AG04450 (cell line): ENCODE measurements at regions not wholly inside any gene's neighbourhood (a gene's known extent, or its start where the extent isn't known, plus 50 kb on each side); places are given as distances from the start of the nearest gene placed in this dataset.

ENCODE experiments used
- CTCF ChIA-PET: fragments of 300-600, 350-600 bp; formaldehyde crosslinking; extraction: SDS; loops from one replicate; lab custom pipeline; 2022; ENCODE audit warnings: antibody characterized with exemption, inconsistent platforms; lab: Charles Lee
- POLR2A ChIA-PET: fragments of 350-600 bp; formaldehyde crosslinking; extraction: SDS; loops from one replicate; lab custom pipeline; 2021; ENCODE audit warnings: antibody characterized with exemption, inconsistent platforms; lab: Yijun Ruan, JAX
- DNase-seq: peaks from one replicate; pipeline ENCODE4 v3.0.0-alpha.2; 2011; ENCODE audit warnings: low read depth, low spot score
- H3K27ac ChIP-seq: one replicate; pipeline ENCODE4 v1.5.1; 2012; ENCODE audit warnings: low read depth, low read length, control low read depth
- H3K27me3 ChIP-seq: one replicate; pipeline ENCODE4 v1.6.0; 2012; ENCODE audit warnings: low read length; ENCODE audit not compliant: control insufficient read depth, insufficient read depth
- H3K4me3 ChIP-seq: 2 replicates; pipeline ENCODE4 v1.5.1; 2011; ENCODE audit warnings: mild to moderate bottlenecking, low read depth, low read length, control low read depth
- H3K9me3 ChIP-seq: 2 replicates; pipeline ENCODE4 v1.5.1; 2012; ENCODE audit warnings: low read length; ENCODE audit not compliant: control insufficient read depth, insufficient read depth
- CTCF ChIP-seq: IDR thresholded peaks from 2 replicates; pipeline ENCODE4 v1.5.1; 2011; ENCODE audit warnings: low read depth, low read length, control low read depth, inconsistent platforms

DNA sequence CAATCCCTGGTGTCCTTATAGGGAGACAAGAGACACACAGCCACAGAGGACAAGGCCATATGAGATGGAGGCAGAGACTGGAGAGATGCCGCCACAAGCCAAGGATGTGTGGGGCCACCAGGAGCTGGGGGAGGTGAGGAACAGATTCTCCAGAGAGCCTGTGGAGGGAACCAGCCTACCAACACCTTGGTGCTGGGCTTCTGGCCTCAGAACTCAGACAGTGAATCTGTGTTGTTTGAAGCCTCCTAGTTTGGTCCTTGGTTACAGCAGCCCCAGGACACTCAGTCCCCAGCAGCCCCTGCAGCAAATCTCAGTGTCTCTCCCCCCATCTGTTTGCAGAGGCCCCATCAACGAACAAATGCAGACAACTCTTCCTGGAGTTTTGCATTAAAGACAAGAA lies 73.2 kb upstream of the BHLHE23 start:
- no peak for DNase-seq
- H3K9me3 ChIP-seq: no peaks in the 10 kb centered on the region
- no peak overlapping the region for H3K27ac ChIP-seq
- ChIA-PET CTCF (no interaction called here), POLR2A (no interaction called here)
- peaks cover 9% of the 10 kb centered on the region for H3K27me3 ChIP-seq
- H3K4me3 ChIP-seq: no peak overlapping the region
- TF ChIP-seq CTCF: no peak

- no peak for DNase-seq
- no peak for TF ChIP-seq CTCF
- Histone ChIP-seq H3K27me3 (peaks cover 12% of the 10 kb centered on the region), H3K27ac (no peak overlapping the region), H3K4me3 (no peak overlapping the region), H3K9me3 (no peaks in the 10 kb centered on the region; the same call in 1 of the 2 replicates)
- ChIA-PET POLR2A (no interaction called here), CTCF (no interaction called here)
These were observed 70.9 kb upstream of the BHLHE23 start for GRCh38 chr20:63077705-63078104.

- no peak for TF ChIP-seq CTCF
- no peaks in the 10 kb centered on the region; the same call in 1 of the 2 replicates for H3K9me3 ChIP-seq
- POLR2A ChIA-PET: no interaction called here
- no peak overlapping the region for H3K27ac ChIP-seq
- DNase-seq: no peak
- no peak overlapping the region for H3K4me3 ChIP-seq
- CTCF ChIA-PET: no interaction called here
- H3K27me3 ChIP-seq: peaks cover 16% of the 10 kb centered on the region
These were observed 69.7 kb upstream of the BHLHE23 start for GRCh38 chr20:63076421-63076820.

- no peak overlapping the region for H3K4me3 ChIP-seq
- H3K27me3 ChIP-seq: peaks cover 18% of the 10 kb centered on the region
- TF ChIP-seq CTCF: no peak
- DNase-seq: no peak
- CTCF ChIA-PET: no interaction called here
- H3K9me3 ChIP-seq: no peaks in the 10 kb centered on the region; the same call in 1 of the 2 replicates
- POLR2A ChIA-PET: no interaction called here
- no peak overlapping the region for H3K27ac ChIP-seq
These were observed 67.9 kb upstream of the BHLHE23 start for GRCh38 chr20:63074631-63075030.

- Histone ChIP-seq H3K4me3 (no peak overlapping the region), H3K9me3 (no peaks in the 10 kb centered on the region; the same call in 1 of the 2 replicates), H3K27me3 (peaks cover 19% of the 10 kb centered on the region), H3K27ac (no peak overlapping the region)
- DNase-seq: no peak
- POLR2A ChIA-PET: no interaction called here
- TF ChIP-seq CTCF: no peak
- CTCF ChIA-PET: no interaction called here
These were observed 67.4 kb upstream of the BHLHE23 start for GRCh38 chr20:63074182-63074581.
